ENCODE measurements at regions not wholly inside any gene's neighbourhood (a gene's known extent, or its start where the extent isn't known, plus 50 kb on each side); places are given as distances from the start of the nearest gene placed in this dataset.

DNA sequence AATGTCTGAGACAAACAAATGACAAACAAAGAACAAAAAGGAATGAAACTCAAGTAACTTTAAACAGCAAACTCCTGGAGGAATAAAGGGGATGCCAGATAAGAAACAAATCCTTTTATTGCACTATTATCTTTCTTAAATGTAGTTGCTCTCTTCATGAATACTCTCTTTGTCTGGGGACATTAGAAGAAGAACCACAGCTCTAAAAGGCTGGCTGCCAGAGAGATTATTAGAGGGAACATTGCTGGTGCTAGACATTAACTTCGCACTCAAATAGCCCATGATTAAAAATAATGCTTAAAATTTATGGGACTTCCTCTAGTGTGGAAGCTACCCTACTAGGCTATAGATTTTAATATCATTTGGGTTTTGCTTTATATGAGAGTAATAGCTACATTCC, 1330.4 kb downstream of the XPNPEP1 start:
- TF ChIP-seq ELF4 (IDR thresholded peaks at IDR 0.05), result no peak
- no peak for TF ChIP-seq TARDBP (IDR thresholded peaks at IDR 0.05)
- no peak for TF ChIP-seq FOXA1 (IDR thresholded peaks at IDR 0.05)
- no peak for TF ChIP-seq SP1 (IDR thresholded peaks at IDR 0.05)
- TF ChIP-seq FOXM1 (IDR thresholded peaks at IDR 0.05; ENCODE audit: borderline replicate concordance), result no peak
- no peak for TF ChIP-seq L3MBTL2 (conservative IDR thresholded peaks at IDR 0.05)
- TF ChIP-seq LEF1 (IDR thresholded peaks at IDR 0.05; ENCODE audit: borderline replicate concordance), result no peak
- no peak for TF ChIP-seq BHLHE40 (IDR thresholded peaks at IDR 0.05; ENCODE audit: borderline replicate concordance)
- TF ChIP-seq CTBP1 (IDR thresholded peaks at IDR 0.05; ENCODE audit: borderline replicate concordance), result no peak

Measured in HEK293T (cell line).